Vagina (tissue), 2 donors: ENCODE measurements at regions not wholly inside any gene's neighbourhood (a gene's known extent, or its start where the extent isn't known, plus 50 kb on each side); places are given as distances from the start of the nearest gene placed in this dataset.

Source experiments
- DNase-seq, 2 donors: peaks; one replicate each; pipeline ENCODE4 v3.0.0-alpha.2; 2017; ENCODE audit errors: extremely low spot score in 2 of 2
- H3K27ac ChIP-seq: fragments of 200-600 bp; sonication (generic); one replicate; pipeline ENCODE4 v1.5.1; 2019
- H3K27me3 ChIP-seq: fragments of 200-600 bp; sonication (generic); one replicate; pipeline ENCODE4 v1.5.1; 2019
- H3K36me3 ChIP-seq, 2 donors: fragments of 200-600 bp; sonication (generic); one replicate each; pipeline ENCODE4 v1.5.1; 2017 to 2019
- H3K4me1 ChIP-seq: fragments of 200-600 bp; sonication (generic); one replicate; pipeline ENCODE4 v1.5.1; 2019
- H3K4me3 ChIP-seq, 2 donors: fragments of 200-600 bp; sonication (generic); 1 replicate in 1 of 2; 2 replicates in 1 of 2; pipeline ENCODE4 v1.5.1; 2016 to 2019
- H3K9me3 ChIP-seq: fragments of 200-600 bp; sonication (generic); one replicate; pipeline ENCODE4 v1.5.1; 2019
- CTCF ChIP-seq, 3 experiments: fragments of 450-650 bp in 2 of 3; fragments of 200-600 bp in 1 of 3; sonication (generic) in 1 of 3; IDR thresholded peaks; one replicate each; pipeline ENCODE4 v1.5.1; 2017 to 2019; ENCODE audit warnings: antibody characterized with exemption in 3 of 3, mild to moderate bottlenecking in 2 of 3, moderate library complexity in 2 of 3
- POLR2A ChIP-seq, 2 donors: fragments of 450-650 bp; IDR thresholded peaks; one replicate each; pipeline ENCODE4 v1.6.1; 2017; ENCODE audit warnings: antibody characterized with exemption in 2 of 2, mild to moderate bottlenecking in 2 of 2, moderate library complexity in 2 of 2
- POLR2AphosphoS5 ChIP-seq, 2 donors: sonication (generic); formaldehyde crosslinking; IDR thresholded peaks; one replicate each; pipeline ENCODE4 v1.9.0; 2017; ENCODE audit warnings: antibody characterized with exemption in 2 of 2, mild to moderate bottlenecking in 2 of 2, low read depth in 1 of 2; ENCODE audit not compliant: insufficient read depth in 1 of 2
- intact Hi-C: fragments of 100-400 bp; cut with DNase I; formaldehyde crosslinking; loops from one replicate; pipeline ENCODE4 v1.15.1; 2023

- peaks cover 6% of the 10 kb centered on the region for H3K27me3 ChIP-seq
- peaks cover 13% of the 10 kb centered on the region for H3K4me1 ChIP-seq
- no peaks in the 10 kb centered on the region for H3K36me3 ChIP-seq
- H3K27ac ChIP-seq, result no peak overlapping the region
- TF ChIP-seq CTCF (IDR thresholded peaks at IDR 0.05) (no peak), POLR2A (IDR thresholded peaks at IDR 0.05) (no peak), POLR2AphosphoS5 (IDR thresholded peaks at IDR 0.05; ENCODE audit: insufficient read depth in 1 of 2, low read depth in 1 of 2) (no peak)
- H3K4me3 ChIP-seq, result peak overlapping the region; percentile 23 to 31
- no peaks in the 10 kb centered on the region for H3K9me3 ChIP-seq
- no peak for DNase-seq
- intact Hi-C loops, result no loop called here
These were observed 224.1 kb upstream of the FOXF1 start for GRCh38 chr16:86285938-86286921.

GRCh38 chr16:86286991-86287663 is 223.2 kb upstream of the FOXF1 start:
- Histone ChIP-seq H3K36me3 (no peaks in the 10 kb centered on the region), H3K27me3 (peaks cover 6% of the 10 kb centered on the region), H3K9me3 (no peaks in the 10 kb centered on the region), H3K27ac (no peak overlapping the region), H3K4me3 (peak overlapping the region; percentile 23 to 31), H3K4me1 (peaks cover 13% of the 10 kb centered on the region)
- no peak for DNase-seq
- no peak for TF ChIP-seq POLR2A (IDR thresholded peaks at IDR 0.05)
- intact Hi-C loops, result no loop called here

- H3K9me3 ChIP-seq, result no peaks in the 10 kb centered on the region
- intact Hi-C loops, result no loop called here
- peaks cover 6% of the 10 kb centered on the region for H3K27me3 ChIP-seq
- no peak overlapping the region for H3K27ac ChIP-seq
- H3K36me3 ChIP-seq, result no peaks in the 10 kb centered on the region
- no peak overlapping the region for H3K4me3 ChIP-seq
- TF ChIP-seq POLR2A (IDR thresholded peaks at IDR 0.05) (no peak), CTCF (IDR thresholded peaks at IDR 0.05) (no peak), POLR2AphosphoS5 (IDR thresholded peaks at IDR 0.05; ENCODE audit: insufficient read depth in 1 of 2, low read depth in 1 of 2) (no peak)
- no peak for DNase-seq
- peaks cover 13% of the 10 kb centered on the region for H3K4me1 ChIP-seq
These were observed 222.6 kb upstream of the FOXF1 start for GRCh38 chr16:86287664-86288201.

- Histone ChIP-seq H3K9me3 (no peaks in the 10 kb centered on the region), H3K4me3 (no peak overlapping the region), H3K36me3 (no peaks in the 10 kb centered on the region), H3K27ac (no peak overlapping the region), H3K4me1 (peaks cover 13% of the 10 kb centered on the region), H3K27me3 (peaks cover 6% of the 10 kb centered on the region)
- intact Hi-C loops, result no loop called here
- TF ChIP-seq POLR2A (IDR thresholded peaks at IDR 0.05), result no peak
- no peak for TF ChIP-seq CTCF (IDR thresholded peaks at IDR 0.05)
- no peak for TF ChIP-seq POLR2AphosphoS5 (IDR thresholded peaks at IDR 0.05; ENCODE audit: insufficient read depth in 1 of 2, low read depth in 1 of 2)
- DNase-seq, result no peak
These were observed 221.5 kb upstream of the FOXF1 start for GRCh38 chr16:86288716-86289294.

- intact Hi-C loops, result no loop called here
- TF ChIP-seq POLR2A (IDR thresholded peaks at IDR 0.05) (no peak), POLR2AphosphoS5 (IDR thresholded peaks at IDR 0.05; ENCODE audit: insufficient read depth in 1 of 2, low read depth in 1 of 2) (no peak), CTCF (IDR thresholded peaks at IDR 0.05) (no peak)
- H3K27ac ChIP-seq, result no peak overlapping the region
These were observed 221.0 kb upstream of the FOXF1 start for GRCh38 chr16:86289304-86289703.

More at GRCh38 chr16:86289304-86289703, 221.0 kb upstream of the FOXF1 start:
- no peaks in the 10 kb centered on the region for H3K9me3 ChIP-seq
- H3K4me3 ChIP-seq, result no peak overlapping the region
- no peaks in the 10 kb centered on the region for H3K36me3 ChIP-seq
- peaks cover 17% of the 10 kb centered on the region for H3K4me1 ChIP-seq
- no peak for DNase-seq
- peaks cover 6% of the 10 kb centered on the region for H3K27me3 ChIP-seq
